GM19099 (cell line): ENCODE measurements at regions not wholly inside any gene's neighbourhood (a gene's known extent, or its start where the extent isn't known, plus 50 kb on each side); places are given as distances from the start of the nearest gene placed in this dataset.

ENCODE experiments used
- POLR2A ChIP-seq: IDR thresholded peaks from 3 replicates; pipeline ENCODE4 v1.6.1; 2011; ENCODE audit warnings: low read depth; ENCODE audit not compliant: insufficient read length; ENCODE audit errors: extremely low read depth

DNA sequence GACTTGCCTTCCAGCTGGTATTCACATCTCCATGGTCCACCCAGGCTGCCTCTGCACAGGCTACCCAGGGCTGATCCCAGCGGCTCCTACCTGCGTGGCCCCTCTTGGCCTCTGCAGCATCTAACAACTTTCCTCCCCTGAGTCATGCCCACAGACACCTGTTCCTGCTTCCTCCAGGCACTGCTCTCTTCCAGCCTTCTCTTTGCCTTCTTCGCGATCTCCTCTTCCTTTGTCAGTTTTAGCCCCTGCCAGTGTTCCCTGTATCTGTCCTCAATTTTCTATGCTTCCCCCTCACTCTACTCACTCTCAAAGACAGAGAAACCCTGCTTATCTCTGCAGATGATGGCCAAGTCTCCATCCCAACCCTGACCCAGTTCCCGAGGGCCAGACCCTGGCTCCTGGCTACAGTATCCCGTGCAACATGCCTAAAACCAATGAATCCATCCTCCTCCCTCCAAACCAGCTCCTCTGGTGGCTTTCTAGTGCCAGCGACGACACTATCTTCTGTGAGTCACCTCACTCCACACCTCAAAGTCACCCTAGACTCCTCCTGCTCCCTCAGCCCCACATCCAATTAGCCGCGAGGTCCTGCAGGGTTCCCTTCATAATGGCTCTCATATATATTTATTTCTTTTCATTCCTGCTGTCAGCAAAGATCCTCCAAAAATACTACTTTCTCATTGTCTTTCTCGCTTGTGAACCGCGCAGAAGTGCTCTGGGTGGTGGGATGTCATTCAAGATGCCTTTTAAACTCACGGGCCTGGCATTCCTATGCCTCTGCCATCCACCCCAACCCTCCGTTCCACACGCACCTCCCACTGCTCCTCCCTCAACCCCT lies 259.2 kb downstream of the TOMM20 start:
- no peak for TF ChIP-seq POLR2A

DNA sequence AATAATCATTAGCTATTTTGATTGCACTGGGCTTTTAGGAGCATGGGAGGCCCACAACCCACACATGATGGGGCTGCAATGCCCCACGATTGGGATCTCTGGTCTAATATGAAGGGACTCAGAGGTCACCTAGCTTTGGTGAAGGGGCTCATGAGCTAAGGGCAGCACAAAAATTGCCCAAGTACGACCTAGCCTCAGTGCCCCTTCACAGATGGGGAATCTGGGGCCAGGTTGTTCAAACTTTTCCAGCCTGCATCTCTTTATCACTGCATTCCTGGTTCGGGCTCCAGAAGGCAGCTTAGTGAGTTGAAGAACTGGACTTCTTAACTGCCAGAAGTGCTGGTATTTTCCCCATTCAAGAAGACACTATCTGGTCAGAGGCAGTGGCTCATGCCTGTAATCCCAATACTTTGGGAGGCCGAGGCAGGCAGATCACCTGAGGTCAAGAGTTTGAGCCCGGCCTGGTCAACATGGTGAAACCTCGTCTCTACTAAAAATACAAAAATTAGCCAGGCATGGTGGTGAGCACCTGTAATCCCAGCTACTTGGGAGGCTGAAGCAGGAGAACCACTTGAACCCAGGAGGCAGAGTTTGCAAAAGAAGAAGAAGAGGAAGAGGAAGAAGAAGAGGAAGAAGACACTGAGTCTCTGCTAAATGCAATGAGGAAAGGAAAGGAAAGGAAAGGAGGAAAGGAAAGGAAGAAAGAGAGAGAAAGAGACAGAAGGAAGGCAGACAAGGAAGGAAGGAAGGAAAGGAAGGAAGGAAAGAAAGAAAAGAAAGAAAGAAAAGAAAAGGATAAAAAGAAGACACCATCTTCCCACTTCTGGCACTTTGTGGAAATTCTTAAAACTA lies 258.5 kb upstream of the IRF2BP2 start:
- TF ChIP-seq POLR2A, result no peak

DNA sequence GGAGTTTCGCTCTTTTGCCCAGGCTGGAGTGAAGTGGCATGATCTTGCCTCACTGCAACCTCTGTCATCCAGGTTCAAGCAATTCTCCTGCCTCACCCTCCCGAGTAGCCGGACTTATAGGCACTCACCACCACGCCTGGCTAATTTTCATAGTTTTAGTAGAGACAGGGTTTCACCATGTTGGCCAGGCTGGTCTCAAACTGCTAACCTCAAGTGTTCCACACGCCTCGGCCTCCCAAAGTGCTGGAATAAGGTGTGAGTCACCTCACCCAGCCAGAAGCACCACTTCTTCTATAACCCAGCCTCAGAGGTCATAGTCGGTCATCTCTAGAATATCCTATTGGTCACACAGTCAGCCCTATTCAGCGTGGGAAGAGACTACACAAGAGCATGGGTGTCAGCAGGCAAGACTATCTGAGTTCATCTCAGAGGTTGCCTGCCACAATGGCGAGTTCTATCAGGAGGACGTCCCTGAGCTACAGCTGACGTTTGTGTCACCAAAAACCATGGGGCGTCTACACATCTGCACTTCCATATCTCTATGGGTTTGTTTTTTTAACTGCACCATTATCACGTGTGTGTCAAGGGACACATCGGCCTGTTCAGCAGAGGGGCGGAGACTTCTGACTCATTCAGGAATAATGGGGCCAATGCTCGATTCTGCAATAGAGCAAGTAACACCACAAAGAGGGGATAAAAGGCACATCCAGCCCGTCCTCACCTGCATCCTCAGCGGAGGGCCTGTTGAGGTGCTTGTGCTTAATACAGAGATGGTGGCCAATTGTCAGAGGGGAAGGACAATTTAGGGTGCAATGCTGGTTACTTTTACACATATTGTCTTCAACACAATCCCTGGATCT lies 256.3 kb upstream of the IRF2BP2 start:
- no peak for TF ChIP-seq POLR2A

DNA sequence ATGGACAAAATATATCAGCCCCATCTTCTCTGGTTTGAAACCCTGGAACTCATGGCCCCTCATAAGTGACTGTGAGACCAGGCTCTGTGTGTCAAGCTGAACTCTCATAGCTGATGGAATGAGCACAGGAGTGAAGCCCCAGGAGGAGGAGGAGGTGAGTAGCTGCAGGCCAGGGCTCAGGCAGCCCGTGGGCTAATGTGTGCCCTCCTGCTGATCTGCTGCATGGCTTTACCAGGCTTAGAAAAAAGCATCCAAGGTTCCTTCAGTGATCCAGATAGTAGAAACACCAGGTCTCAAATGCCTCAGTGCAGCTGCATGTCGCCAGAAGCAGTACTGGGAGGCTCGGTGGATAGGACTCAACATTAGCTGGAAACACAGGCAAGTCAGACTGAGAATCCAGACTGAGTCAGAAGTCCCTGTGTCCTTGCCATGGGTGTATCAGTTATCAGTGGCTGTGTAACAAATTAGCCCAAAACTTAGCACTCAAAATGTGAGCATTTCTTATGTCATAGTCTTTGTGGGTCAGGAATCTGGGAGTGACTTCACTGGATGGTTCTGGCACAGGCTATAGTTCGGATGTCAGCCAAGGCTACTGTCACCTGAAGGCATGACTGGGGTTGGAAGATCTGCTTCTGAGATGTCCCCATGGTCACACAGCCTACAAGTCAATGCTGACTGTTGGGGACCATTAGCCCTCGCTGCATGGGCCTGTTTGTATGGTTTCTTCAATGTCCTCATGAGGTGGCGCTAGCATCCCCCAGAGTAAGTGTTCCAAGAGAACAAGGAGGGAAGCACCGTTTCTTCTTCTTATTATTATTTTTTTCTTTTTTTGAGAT lies 255.4 kb upstream of the IRF2BP2 start:
- TF ChIP-seq POLR2A, result no peak

DNA sequence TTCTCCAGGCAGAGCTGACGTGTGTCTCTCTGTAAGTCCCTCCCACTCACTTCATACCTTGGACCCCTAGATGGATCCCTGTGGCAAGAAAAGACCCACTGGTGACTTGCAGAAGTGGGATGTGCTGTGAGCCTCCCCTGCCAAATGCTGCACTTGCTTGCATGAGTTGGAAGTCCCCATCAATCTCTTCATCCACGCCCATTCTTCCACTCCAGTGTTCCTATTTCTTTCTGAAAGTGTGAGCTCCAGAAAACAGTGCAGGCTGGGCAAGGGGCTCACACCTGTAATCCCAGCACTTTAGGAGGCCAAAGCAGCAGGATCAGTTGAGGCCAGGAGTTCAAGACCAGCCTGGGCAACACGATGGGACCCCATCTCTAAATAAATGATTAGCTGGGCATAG lies 254.1 kb upstream of the IRF2BP2 start:
- TF ChIP-seq POLR2A, result no peak

DNA sequence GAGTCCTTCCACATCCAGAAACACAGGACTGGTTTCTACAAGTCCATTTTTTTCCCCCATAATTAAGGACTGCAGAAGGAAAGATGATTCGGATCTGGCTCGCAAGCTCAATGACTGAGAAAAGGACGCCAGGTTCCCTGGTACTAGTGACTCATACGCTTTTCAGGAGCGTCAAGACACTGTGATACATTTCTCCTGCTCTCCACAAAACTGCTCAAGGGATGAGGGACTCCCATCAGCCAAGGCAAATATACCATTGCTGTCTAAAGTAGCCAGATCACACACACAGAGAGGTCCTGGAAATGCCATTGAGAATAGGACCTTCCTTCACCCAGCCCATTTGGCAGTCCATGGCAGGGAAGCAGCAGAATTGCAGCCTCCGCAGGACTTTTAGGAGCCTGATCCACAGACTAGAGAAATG lies 253.6 kb upstream of the IRF2BP2 start:
- no peak for TF ChIP-seq POLR2A

DNA sequence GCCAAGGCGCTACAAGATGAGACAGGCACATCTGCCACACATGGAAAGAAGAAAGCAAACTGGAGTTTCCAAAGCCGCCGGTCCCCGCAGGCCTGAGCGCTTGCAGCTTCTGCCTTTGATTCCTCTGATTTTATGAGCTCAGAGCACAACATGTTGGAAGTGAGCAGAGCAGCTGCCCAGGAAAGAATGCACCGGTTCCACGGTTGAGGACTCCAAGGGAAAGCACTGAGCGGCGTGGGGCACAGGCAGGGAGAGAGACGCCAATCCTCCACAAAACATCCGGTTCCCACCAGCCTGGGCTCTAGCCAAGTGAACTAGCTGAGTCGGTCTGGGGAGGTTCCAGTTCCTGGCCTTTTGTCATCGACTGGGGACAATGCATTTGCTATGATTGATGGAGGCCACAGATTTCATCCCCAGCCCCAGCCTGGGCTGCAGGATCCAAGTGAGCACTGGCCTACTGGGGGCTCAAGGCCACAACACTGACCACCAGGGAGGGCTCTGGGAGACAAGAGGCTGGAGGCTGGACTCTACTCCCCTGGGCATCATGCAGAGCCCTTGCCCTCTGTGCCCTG lies 253.1 kb upstream of the IRF2BP2 start:
- TF ChIP-seq POLR2A, result no peak

DNA sequence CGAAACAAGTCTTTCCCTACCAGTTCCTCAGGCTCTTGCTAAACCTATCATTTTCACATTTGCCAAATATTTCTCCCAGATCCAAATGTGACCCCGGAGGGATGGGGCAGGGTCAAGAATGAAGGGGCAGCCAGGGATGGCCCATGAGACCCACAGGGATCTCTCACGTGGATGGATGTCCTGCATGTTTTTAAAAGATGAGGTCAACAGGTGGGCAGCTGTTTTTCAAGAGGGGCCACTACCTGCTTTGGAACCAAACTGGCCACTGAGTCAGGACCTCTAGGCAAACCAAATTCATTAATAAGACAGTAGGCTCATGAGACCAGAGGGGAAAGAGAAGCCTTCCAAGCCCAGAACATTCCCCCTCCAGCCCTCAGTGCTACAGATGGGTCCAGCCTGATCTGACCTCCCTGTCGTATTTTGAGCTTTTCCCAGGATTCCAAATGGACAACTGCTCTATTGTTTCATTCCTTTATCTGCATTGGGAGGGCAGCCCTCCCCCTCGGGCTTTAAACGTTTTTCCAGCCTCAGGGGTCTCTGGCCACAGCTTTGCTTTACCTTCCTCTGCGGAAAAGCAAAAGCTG lies 252.5 kb upstream of the IRF2BP2 start:
- TF ChIP-seq POLR2A, result no peak

DNA sequence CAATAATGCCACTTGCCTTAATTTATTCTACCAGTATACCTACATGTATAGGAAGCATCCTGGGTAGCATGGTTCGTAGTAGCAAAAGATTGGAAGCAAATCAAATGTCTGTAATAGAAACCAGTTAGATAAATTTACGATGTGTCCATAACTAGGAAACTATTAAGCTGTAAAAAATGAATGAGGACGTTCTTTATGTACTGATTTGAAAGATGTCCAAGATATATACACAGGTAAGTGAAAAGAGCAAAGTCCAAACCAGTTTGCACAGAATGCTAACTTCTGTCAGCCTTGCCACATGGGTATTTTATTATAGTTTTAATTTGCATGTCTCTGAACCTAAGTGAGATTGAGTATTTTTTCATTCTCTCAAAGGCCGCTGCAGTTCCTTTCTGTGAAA lies 251.8 kb upstream of the IRF2BP2 start:
- no peak for TF ChIP-seq POLR2A

DNA sequence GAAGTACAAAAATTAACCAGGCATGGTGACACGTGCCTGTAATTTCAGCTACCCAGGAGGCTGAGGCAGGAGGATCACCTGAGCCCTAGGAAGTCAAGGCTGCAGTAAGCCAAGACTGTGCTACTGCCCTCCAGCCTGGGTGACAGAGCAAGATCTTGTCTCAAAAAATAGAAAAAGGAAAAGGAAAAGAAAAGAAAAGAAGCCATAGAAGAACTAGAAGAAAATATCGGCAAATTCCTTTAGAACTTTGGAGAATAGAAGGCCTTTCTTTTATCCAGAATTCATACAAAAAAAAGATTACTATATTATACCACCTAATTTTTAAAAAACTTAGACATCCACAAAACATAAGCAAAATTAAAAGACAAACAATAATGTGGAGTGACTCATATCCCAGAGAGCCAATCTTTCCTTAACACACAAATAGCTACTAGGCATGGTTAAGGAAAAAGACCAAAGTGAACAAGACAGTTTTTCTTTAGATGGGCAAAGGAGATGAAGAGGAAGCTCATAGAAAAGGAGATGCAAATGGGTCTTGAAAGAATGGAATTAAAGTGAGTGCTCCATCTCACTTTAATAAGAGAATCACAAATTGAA lies 251.1 kb upstream of the IRF2BP2 start:
- TF ChIP-seq POLR2A, result no peak

DNA sequence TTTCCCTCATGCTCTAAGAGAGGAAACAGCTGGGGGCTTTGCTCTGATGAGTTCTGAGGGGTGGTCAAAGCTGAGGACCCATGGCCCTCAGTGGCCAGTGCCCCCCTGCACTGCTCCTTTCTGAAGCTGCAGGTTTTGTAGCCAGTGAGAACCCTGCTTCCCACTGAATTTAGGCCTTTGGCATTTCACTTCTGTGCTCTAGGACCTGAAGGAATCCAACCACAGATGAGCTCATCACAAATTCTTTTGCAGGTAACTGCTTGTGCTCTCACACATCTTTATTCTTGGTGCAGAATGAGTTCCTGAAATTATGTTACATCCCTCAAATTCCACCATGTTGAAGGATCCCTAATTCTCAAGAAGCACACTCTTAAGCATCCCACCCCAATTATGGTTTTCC lies 248.7 kb upstream of the IRF2BP2 start:
- TF ChIP-seq POLR2A, result no peak

DNA sequence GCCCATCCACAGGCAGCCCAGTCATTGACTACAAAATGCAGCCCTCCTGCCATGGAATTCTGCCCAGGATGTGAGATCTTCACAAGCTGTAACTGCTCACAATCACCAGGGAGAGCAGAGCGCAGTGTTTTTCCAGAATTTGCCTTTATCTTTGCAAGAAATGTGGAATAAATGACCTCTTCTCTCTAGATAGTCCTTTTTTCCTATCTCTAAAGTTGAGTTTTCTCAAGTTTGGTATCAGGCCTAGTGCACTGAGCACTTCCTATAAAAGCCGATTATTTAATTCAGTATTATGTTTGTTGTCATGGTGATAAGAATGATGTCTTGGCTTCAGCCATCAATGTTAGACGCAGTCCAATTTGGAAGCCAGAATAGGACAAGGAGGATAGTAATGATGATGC lies 246.9 kb upstream of the IRF2BP2 start:
- TF ChIP-seq POLR2A, result no peak

DNA sequence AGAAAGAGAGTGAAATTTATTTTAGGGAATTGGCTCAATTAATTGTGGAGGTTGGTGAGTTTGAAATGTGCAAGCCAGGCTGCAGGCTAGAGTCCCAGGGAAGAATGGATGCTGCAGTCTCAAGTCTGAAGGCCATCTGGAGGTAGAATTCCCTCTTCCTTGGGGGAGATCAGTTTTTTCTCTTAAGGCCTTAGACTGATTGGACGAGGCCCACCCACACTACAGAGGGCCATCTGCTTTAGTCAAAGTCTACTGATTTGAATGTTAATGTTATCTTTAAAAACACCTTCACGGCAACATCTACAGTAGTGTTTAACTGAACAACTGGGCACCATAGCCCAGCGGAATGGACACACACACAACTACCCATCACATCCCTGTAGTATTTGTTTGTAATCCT lies 245.9 kb upstream of the IRF2BP2 start:
- TF ChIP-seq POLR2A, result no peak

DNA sequence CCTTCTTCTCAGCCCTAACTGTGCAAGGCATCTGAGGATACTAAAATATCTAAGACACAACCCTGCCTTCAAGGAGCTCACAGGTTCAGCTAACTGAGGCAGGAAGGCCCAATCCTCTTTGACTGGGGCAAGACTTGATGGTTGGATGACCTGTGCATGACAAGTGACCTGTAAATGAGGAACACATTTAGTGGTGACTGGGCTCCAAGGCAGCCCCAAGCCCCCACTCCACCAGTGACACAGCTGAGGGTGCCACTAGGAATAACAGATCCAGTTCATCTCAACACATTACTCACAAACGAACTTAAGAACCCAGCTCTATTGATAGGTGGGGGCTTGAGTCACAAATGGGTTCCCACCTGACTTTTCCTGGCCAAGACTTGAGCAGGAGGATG lies 244.7 kb upstream of the IRF2BP2 start:
- TF ChIP-seq POLR2A, result no peak
